Left lung (tissue), 4 donors: ENCODE measurements at regions not wholly inside any gene's neighbourhood (a gene's known extent, or its start where the extent isn't known, plus 50 kb on each side); places are given as distances from the start of the nearest gene placed in this dataset.

ENCODE experiments used
- ATAC-seq: fragments of 200-7000 bp; cut with Tn5 transposase; one replicate; pipeline ENCODE4 v1.9.1; 2020; ENCODE audit warnings: moderate library complexity
- DNase-seq, 4 donors: peaks; one replicate each; pipeline ENCODE4 v3.0.0-alpha.2; 2013 to 2020
- H3K27ac ChIP-seq, 2 donors: fragments of 200-600 bp; sonication (generic) in 1 of 2; one replicate each; pipeline versions ENCODE4 v1.5.0 to v1.8.0; 2020 to 2021
- H3K27me3 ChIP-seq, 2 donors: fragments of 200-600 bp; sonication (generic) in 1 of 2; one replicate each; pipeline versions ENCODE4 v1.5.0 to v1.8.0; 2020 to 2021
- H3K36me3 ChIP-seq, 2 donors: fragments of 200-600 bp; sonication (generic) in 1 of 2; one replicate each; pipeline versions ENCODE4 v1.5.0 to v1.8.0; 2020 to 2021
- H3K4me1 ChIP-seq, 2 donors: fragments of 200-600 bp; one replicate each; pipeline ENCODE4 v1.8.0; 2021
- H3K4me3 ChIP-seq, 2 donors: fragments of 200-600 bp; sonication (generic) in 1 of 2; one replicate each; pipeline versions ENCODE4 v1.5.0 to v1.8.0; 2020 to 2021; ENCODE audit warnings: mild to moderate bottlenecking in 1 of 2
- H3K9me3 ChIP-seq, 2 donors: fragments of 200-600 bp; sonication (generic) in 1 of 2; one replicate each; pipeline versions ENCODE4 v1.5.0 to v1.8.0; 2020 to 2021
- CTCF ChIP-seq, 2 donors: fragments of 200-600 bp; sonication (generic) in 1 of 2; IDR thresholded peaks; one replicate each; pipeline versions ENCODE4 v1.5.0 to v1.8.0; 2021; ENCODE audit warnings: antibody characterized with exemption in 2 of 2
- intact Hi-C, 2 donors: fragments of 100-400 bp; cut with DNase I; formaldehyde crosslinking; loops; one replicate each; pipeline versions ENCODE4 v1.11.2 to v1.14.2; 2022
- donor health status: DM: no; HTN: yes; CAD: no.
- donor health status: DM: no; HTN: no; CAD: no.

GRCh38 chr5:81802625-81803024 lies 51.7 kb upstream of the SSBP2 start:
- ATAC-seq: no peak
- Histone ChIP-seq H3K4me3 (no peak overlapping the region), H3K27me3 (no peaks in the 10 kb centered on the region), H3K36me3 (no peaks in the 10 kb centered on the region), H3K9me3 (no peaks in the 10 kb centered on the region), H3K27ac (no peak overlapping the region), H3K4me1 (no peaks in the 10 kb centered on the region)
- TF ChIP-seq CTCF (IDR thresholded peaks at IDR 0.05): no peak
- intact Hi-C loops: no loop called here
- no peak for DNase-seq

- DNase-seq (no peak), ATAC-seq (no peak)
- no peak for TF ChIP-seq CTCF (IDR thresholded peaks at IDR 0.05)
- Histone ChIP-seq H3K27me3 (no peaks in the 10 kb centered on the region), H3K4me1 (no peaks in the 10 kb centered on the region), H3K4me3 (no peak overlapping the region), H3K36me3 (no peaks in the 10 kb centered on the region), H3K27ac (no peak overlapping the region), H3K9me3 (no peaks in the 10 kb centered on the region)
- intact Hi-C loops: no loop called here
Observed at GRCh38 chr5:81802020-81802419, 51.1 kb upstream of the SSBP2 start.

GRCh38 chr5:81800797-81801196 lies 49.9 kb upstream of the SSBP2 start:
- no peaks in the 10 kb centered on the region for H3K36me3 ChIP-seq
- DNase-seq (no peak), ATAC-seq (no peak)
- H3K4me1 ChIP-seq: no peaks in the 10 kb centered on the region
- intact Hi-C loops: no loop called here
- no peaks in the 10 kb centered on the region for H3K9me3 ChIP-seq
- H3K4me3 ChIP-seq: no peak overlapping the region
- H3K27ac ChIP-seq: no peak overlapping the region
- no peaks in the 10 kb centered on the region for H3K27me3 ChIP-seq
- no peak for TF ChIP-seq CTCF (IDR thresholded peaks at IDR 0.05)
